A549 (cell line): ENCODE measurements at regions not wholly inside any gene's neighbourhood (a gene's known extent, or its start where the extent isn't known, plus 50 kb on each side); places are given as distances from the start of the nearest gene placed in this dataset.

ENCODE experiments used
- ATAC-seq, 2 experiments: fragments of 200-7000 bp in 1 of 2; fragments of >200 bp in 1 of 2; cut with Nextera tagmentation in 1 of 2; cut with Tn5 transposase in 1 of 2; 3 replicates each; pipeline versions ENCODE4 v1.8.0 to v1.9.1; 2018 to 2020; ENCODE audit warnings: mild to moderate bottlenecking in 1 of 2, moderate library complexity in 1 of 2
- CTCF ChIA-PET: fragments of 300-600 bp; sonication (Branson Sonifier 250); formaldehyde crosslinking; extraction: SDS; loops from one replicate; lab custom pipeline; 2021; ENCODE audit warnings: antibody characterized with exemption, inconsistent platforms; lab: Yijun Ruan, JAX
- POLR2A ChIA-PET: fragments of 350-600 bp; formaldehyde crosslinking; extraction: SDS; loops from one replicate; lab custom pipeline; 2021; ENCODE audit warnings: antibody characterized with exemption, inconsistent platforms; lab: Yijun Ruan, JAX
- DNase-seq, 2 experiments: peaks; one replicate each; pipeline versions ENCODE4 v3.0.0 to v3.0.0-alpha.2; 2011 to 2016; ENCODE audit warnings: low read depth in 1 of 2, low spot score in 1 of 2
- FAIRE-seq: peaks from 2 replicates; lab custom pipeline; 2011; peaks lifted over from hg19 to GRCh38; lab: Jason Lieb, UNC
- H3K27ac ChIP-seq, 2 experiments: fragments of >200 bp; sonication (Bioruptor Twin); formaldehyde crosslinking; 3 replicates each; pipeline ENCODE4 v1.5.1; 2016 to 2017
- H3K4me1 ChIP-seq: fragments of >200 bp; sonication (Bioruptor Twin); formaldehyde crosslinking; 3 replicates; pipeline ENCODE4 v1.6.1; 2016
- H3K4me2 ChIP-seq: fragments of >200 bp; sonication (Bioruptor Twin); formaldehyde crosslinking; 3 replicates; pipeline ENCODE4 v1.6.1; 2016
- H3K4me3 ChIP-seq: fragments of >200 bp; sonication (Bioruptor Twin); formaldehyde crosslinking; 3 replicates; pipeline ENCODE4 v1.5.1; 2016
- H3K9me3 ChIP-seq: fragments of >200 bp; sonication (Bioruptor Twin); formaldehyde crosslinking; 3 replicates; pipeline ENCODE4 v1.6.1; 2016
- CBX8 ChIP-seq: fragments of 200-600 bp; sonication (generic); IDR thresholded peaks from 2 replicates; pipeline ENCODE4 v1.6.1; 2016
- CHD2 ChIP-seq: fragments of 150-350 bp; IDR thresholded peaks from 2 replicates; pipeline ENCODE4 v1.6.1; 2014; ENCODE audit warnings: low read length; ENCODE audit not compliant: partially characterized antibody
- CHD4 ChIP-seq: fragments of 200-600 bp; sonication (generic); IDR thresholded peaks from 2 replicates; pipeline ENCODE4 v1.6.1; 2016; ENCODE audit warnings: antibody characterized with exemption, mild to moderate bottlenecking, borderline replicate concordance
- EHF ChIP-seq: fragments of 250-450 bp; sonication (Bioruptor Pico); IDR thresholded peaks from 2 replicates; pipeline ENCODE4 v1.5.0; 2020; ENCODE audit warnings: mild to moderate bottlenecking
- ESRRA ChIP-seq: fragments of 150-350 bp; IDR thresholded peaks from 2 replicates; pipeline ENCODE4 v1.6.1; 2014; ENCODE audit warnings: mild to moderate bottlenecking, low read length, borderline replicate concordance
- FOSB ChIP-seq: fragments of 250-450 bp; sonication (Bioruptor Pico); IDR thresholded peaks from 2 replicates; pipeline ENCODE4 v1.5.0; 2020; ENCODE audit warnings: mild to moderate bottlenecking, moderate library complexity
- FOSL2 ChIP-seq, 2 experiments: fragments of 450-650 bp in 1 of 2; fragments of >200 bp in 1 of 2; sonication (Bioruptor Twin) in 1 of 2; formaldehyde crosslinking; IDR thresholded peaks; 2 replicates each; pipeline versions ENCODE4 v1.5.0 to v1.6.1; 2016 to 2020; ENCODE audit warnings: mild to moderate bottlenecking in 1 of 2, moderate library complexity in 1 of 2
- FOXS1 ChIP-seq: fragments of 250-450 bp; sonication (Bioruptor Pico); IDR thresholded peaks from 2 replicates; pipeline ENCODE4 v1.5.0; 2020; ENCODE audit warnings: mild to moderate bottlenecking, moderate library complexity
- HDAC2 ChIP-seq: fragments of 200-600 bp; sonication (generic); IDR thresholded peaks from 2 replicates; pipeline ENCODE4 v1.6.1; 2016
- HOXA7 ChIP-seq: fragments of 250-450 bp; sonication (Bioruptor Pico); IDR thresholded peaks from 2 replicates; pipeline ENCODE4 v1.5.0; 2020; ENCODE audit warnings: mild to moderate bottlenecking, moderate library complexity
- MAFK ChIP-seq: fragments of 450-650 bp; IDR thresholded peaks from 2 replicates; pipeline ENCODE4 v1.6.1; 2014; ENCODE audit not compliant: partially characterized antibody
- RAD21 ChIP-seq, 2 experiments: fragments of >200 bp in 1 of 2; sonication (Bioruptor Twin) in 1 of 2; formaldehyde crosslinking in 1 of 2; IDR thresholded peaks in 1 of 2; conservative IDR thresholded peaks in 1 of 2; 2 replicates in 1 of 2; 3 replicates in 1 of 2; pipeline ENCODE4 v1.6.1; 2012 to 2018; ENCODE audit warnings: inconsistent platforms in 1 of 2
- RNF2 ChIP-seq: fragments of 200-600 bp; sonication (generic); IDR thresholded peaks from 2 replicates; pipeline ENCODE4 v1.6.1; 2016; ENCODE audit warnings: low read depth, mild to moderate bottlenecking, antibody characterized with exemption, moderate library complexity, borderline replicate concordance
- SMC3 ChIP-seq: fragments of >200 bp; sonication (Bioruptor Twin); formaldehyde crosslinking; IDR thresholded peaks from 3 replicates; pipeline ENCODE4 v1.6.1; 2018; ENCODE audit warnings: inconsistent platforms
- TP53 ChIP-seq: fragments of 250-450 bp; sonication (Bioruptor Pico); IDR thresholded peaks from 2 replicates; pipeline ENCODE4 v1.5.0; 2021; ENCODE audit warnings: mild to moderate bottlenecking, moderate library complexity
- ZFP36 ChIP-seq: fragments of 450-650 bp; IDR thresholded peaks from 2 replicates; pipeline ENCODE4 v1.6.1; 2014; ENCODE audit warnings: borderline replicate concordance; ENCODE audit not compliant: partially characterized antibody
- WGBS: methylation state at CpG from one replicate; pipeline ENCODE4 v1.1.6; 2017; ENCODE audit errors: missing lambda C conversion rate; 5-methylcytosine and 5-hydroxymethylcytosine counted together
- TF ChIP-seq, protein P1 (sequence below): fragments of 250-450 bp; sonication (Bioruptor Pico); IDR thresholded peaks from 2 replicates; pipeline ENCODE4 v1.5.0; 2021; ENCODE audit warnings: mild to moderate bottlenecking, moderate library complexity, borderline replicate concordance
- TF ChIP-seq, protein P2 (sequence below): fragments of 250-450 bp; sonication (Bioruptor Pico); IDR thresholded peaks from 2 replicates; pipeline ENCODE4 v1.5.0; 2020; ENCODE audit warnings: low read depth, mild to moderate bottlenecking, moderate library complexity
- TF ChIP-seq, protein P3 (sequence below): fragments of >200 bp; sonication (Bioruptor Twin); formaldehyde crosslinking; IDR thresholded peaks from 3 replicates; pipeline ENCODE4 v1.5.1; 2016
- TF ChIP-seq, protein P4 (sequence below): IDR thresholded peaks from 2 replicates; pipeline ENCODE4 v1.6.1; 2012; ENCODE audit warnings: low read depth, borderline replicate concordance

DNA sequence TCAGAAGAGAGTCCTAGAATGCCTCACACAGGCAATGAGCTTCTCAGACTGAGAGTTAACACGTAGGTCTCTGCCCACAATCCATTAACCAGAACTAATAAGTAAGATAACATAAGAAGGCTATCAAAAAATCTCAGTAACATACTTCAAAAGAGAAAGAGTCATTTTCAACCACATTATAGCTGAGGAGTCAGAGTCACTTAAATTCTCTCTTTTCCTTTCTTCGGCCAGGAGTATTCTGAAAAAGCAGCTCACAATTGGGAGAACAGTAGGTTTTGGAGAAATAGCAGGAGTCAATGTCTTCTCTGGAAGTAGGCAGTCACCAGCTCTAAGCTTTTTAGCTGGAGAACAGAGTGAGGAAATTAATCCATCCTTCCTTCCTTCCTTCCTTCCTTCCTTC lies 1364.4 kb upstream of the NXPH2 start:
- ATAC-seq (no peak), FAIRE-seq (no peak), DNase-seq (no peak)
- CTCF ChIA-PET = no interaction called here
- Histone ChIP-seq H3K4me1 (no peaks in the 10 kb centered on the region), H3K9me3 (no peaks in the 10 kb centered on the region), H3K4me2 (no peak overlapping the region), H3K4me3 (no peak overlapping the region), H3K27ac (no peak overlapping the region)
- TF ChIP-seq, protein P1, sequence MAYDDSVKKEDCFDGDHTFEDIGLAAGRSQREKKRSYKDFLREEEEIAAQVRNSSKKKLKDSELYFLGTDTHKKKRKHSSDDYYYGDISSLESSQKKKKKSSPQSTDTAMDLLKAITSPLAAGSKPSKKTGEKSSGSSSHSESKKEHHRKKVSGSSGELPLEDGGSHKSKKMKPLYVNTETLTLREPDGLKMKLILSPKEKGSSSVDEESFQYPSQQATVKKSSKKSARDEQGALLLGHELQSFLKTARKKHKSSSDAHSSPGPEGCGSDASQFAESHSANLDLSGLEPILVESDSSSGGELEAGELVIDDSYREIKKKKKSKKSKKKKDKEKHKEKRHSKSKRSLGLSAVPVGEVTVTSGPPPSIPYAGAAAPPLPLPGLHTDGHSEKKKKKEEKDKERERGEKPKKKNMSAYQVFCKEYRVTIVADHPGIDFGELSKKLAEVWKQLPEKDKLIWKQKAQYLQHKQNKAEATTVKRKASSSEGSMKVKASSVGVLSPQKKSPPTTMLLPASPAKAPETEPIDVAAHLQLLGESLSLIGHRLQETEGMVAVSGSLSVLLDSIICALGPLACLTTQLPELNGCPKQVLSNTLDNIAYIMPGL (CRISPR knock-in tag) = no peak
- TF ChIP-seq, protein P2, sequence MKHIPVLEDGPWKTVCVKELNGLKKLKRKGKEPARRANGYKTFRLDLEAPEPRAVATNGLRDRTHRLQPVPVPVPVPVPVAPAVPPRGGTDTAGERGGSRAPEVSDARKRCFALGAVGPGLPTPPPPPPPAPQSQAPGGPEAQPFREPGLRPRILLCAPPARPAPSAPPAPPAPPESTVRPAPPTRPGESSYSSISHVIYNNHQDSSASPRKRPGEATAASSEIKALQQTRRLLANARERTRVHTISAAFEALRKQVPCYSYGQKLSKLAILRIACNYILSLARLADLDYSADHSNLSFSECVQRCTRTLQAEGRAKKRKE (CRISPR knock-in tag) = no peak
- TF ChIP-seq, protein P3, sequence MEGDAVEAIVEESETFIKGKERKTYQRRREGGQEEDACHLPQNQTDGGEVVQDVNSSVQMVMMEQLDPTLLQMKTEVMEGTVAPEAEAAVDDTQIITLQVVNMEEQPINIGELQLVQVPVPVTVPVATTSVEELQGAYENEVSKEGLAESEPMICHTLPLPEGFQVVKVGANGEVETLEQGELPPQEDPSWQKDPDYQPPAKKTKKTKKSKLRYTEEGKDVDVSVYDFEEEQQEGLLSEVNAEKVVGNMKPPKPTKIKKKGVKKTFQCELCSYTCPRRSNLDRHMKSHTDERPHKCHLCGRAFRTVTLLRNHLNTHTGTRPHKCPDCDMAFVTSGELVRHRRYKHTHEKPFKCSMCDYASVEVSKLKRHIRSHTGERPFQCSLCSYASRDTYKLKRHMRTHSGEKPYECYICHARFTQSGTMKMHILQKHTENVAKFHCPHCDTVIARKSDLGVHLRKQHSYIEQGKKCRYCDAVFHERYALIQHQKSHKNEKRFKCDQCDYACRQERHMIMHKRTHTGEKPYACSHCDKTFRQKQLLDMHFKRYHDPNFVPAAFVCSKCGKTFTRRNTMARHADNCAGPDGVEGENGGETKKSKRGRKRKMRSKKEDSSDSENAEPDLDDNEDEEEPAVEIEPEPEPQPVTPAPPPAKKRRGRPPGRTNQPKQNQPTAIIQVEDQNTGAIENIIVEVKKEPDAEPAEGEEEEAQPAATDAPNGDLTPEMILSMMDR = no peak
- TF ChIP-seq ZFP36 (no peak), RNF2 (no peak), HOXA7 (CRISPR knock-in tag) (no peak), FOSB (CRISPR knock-in tag) (no peak), CHD4 (no peak), EHF (CRISPR knock-in tag) (no peak), RAD21 (conservative IDR thresholded peaks at IDR 0.05 in 1 of 2, IDR thresholded peaks at IDR 0.05 in 1 of 2) (no peak), TP53 (CRISPR knock-in tag) (no peak), CBX8 (no peak), SMC3 (no peak), MAFK (no peak)
- TF ChIP-seq, protein P4, sequence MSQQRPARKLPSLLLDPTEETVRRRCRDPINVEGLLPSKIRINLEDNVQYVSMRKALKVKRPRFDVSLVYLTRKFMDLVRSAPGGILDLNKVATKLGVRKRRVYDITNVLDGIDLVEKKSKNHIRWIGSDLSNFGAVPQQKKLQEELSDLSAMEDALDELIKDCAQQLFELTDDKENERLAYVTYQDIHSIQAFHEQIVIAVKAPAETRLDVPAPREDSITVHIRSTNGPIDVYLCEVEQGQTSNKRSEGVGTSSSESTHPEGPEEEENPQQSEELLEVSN = no peak
- POLR2A ChIA-PET = no interaction called here
- WGBS = 9% methylated on average over 2 of the region's 2 CpGs

DNA sequence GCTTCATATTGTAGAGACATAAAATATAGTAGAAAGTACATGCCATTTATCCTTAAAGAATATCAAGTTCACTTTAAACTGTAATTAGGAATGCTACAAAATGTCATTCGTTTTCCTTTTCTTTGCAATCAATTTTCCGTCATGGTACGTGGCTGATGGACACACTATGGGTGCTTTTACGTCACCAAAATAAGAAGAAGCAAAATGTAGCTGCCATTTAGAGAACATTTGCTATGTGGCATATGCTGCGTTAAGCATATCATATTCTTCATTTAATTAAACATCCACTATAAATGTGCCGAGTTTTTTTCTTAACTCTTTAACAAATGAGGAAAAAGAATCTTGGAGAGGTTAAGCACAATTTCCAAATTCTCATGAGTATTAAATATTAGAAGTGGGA lies 1358.5 kb upstream of the NXPH2 start:
- H3K4me2 ChIP-seq = no peak overlapping the region
- ATAC-seq (no peak), FAIRE-seq (no peak)
- no peak overlapping the region for H3K27ac ChIP-seq
- TF ChIP-seq CHD2 (no peak), ESRRA (no peak), FOSB (CRISPR knock-in tag) (no peak)
- TF ChIP-seq, all 56 proteins: peak for 0
- ChIA-PET POLR2A (no interaction called here), CTCF (no interaction called here)
- Histone ChIP-seq H3K4me1 (no peaks in the 10 kb centered on the region), H3K4me3 (no peak overlapping the region), H3K9me3 (no peaks in the 10 kb centered on the region)
- no peak for DNase-seq
- WGBS = 53% methylated on average over 6 of the region's 6 CpGs

DNA sequence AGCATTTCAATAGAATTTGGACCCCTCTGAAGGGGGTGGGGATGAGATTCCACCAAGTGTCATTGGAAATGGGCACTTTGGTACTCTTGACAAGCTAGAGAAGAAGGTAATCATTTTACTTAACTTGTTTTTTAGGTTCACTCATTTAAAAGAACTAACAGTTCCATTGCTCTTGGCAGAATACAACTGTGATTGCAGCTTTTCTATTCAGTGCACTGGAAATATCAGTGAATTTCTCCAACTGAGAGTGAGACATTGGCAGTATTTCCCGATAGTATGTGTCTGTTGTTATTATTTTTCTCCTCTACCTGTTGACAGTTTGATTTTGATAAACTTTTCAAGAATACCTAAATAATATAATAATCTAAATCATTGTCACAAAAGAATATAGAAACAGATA lies 1356.7 kb upstream of the NXPH2 start:
- ATAC-seq (no peak), DNase-seq (no peak)
- Histone ChIP-seq H3K4me3 (no peak overlapping the region), H3K4me1 (no peaks in the 10 kb centered on the region)
- TF ChIP-seq FOSL2 (IDR thresholded peaks at IDR 0.05) = no peak
- no peak for TF ChIP-seq FOSL2 (CRISPR knock-in tag; IDR thresholded peaks at IDR 0.05)
- no peak for TF ChIP-seq FOXS1 (CRISPR knock-in tag)
- no peak for TF ChIP-seq SMC3
- TF ChIP-seq HDAC2 = no peak
- TF ChIP-seq RNF2 = no peak
- TF ChIP-seq, all 56 proteins: peak for 0
- H3K4me2 ChIP-seq = no peak overlapping the region
- H3K27ac ChIP-seq = no peak overlapping the region
- ChIA-PET CTCF (no interaction called here), POLR2A (no interaction called here)
- FAIRE-seq = no peak
- no peaks in the 10 kb centered on the region for H3K9me3 ChIP-seq
- 25% methylated on average over 1 of the region's 1 CpG for WGBS
